NCI-H82 treated with DMSO at 0.1 percent for 48 hours (cell line): ENCODE measurements at regions not wholly inside any gene's neighbourhood (a gene's known extent, or its start where the extent isn't known, plus 50 kb on each side); places are given as distances from the start of the nearest gene placed in this dataset.
"Not testable (repeated sequence)": the region's sequence is repeated elsewhere in the genome, so short reads cannot be mapped to it uniquely, and the experiment has no call there.

Experiments
- DNase-seq: peaks from one replicate; lab custom pipeline; 2025; ENCODE audit not compliant: unreplicated experiment; lab: John Stamatoyannopoulos, UW

GRCh38 chr2:88988617-88989016 is 297.1 kb downstream of the RPIA start:
- not testable (repeated sequence) for DNase-seq

GRCh38 chr2:88992819-88993218 is 301.3 kb downstream of the RPIA start:
- DNase-seq = not testable (repeated sequence)

DNA sequence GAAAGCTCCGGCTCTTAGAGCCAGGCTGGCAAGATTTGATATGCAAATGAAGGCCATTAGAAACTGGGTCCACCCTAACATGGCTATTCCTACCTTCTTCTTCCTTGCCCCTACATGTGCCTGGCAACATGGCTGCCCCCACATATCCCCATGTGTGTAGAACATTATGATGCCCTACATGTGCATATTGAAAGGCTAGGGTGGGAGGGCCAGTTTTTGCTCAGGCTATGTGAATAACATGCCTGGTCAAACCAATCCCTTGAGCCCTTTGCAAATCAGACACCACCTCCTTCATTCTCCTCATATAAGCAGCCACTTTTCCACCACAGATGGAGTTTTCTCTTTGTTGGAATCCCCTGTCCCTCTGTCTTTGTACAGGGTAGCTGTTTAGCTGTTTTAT is 303.4 kb downstream of the RPIA start:
- not testable (repeated sequence) for DNase-seq

DNA sequence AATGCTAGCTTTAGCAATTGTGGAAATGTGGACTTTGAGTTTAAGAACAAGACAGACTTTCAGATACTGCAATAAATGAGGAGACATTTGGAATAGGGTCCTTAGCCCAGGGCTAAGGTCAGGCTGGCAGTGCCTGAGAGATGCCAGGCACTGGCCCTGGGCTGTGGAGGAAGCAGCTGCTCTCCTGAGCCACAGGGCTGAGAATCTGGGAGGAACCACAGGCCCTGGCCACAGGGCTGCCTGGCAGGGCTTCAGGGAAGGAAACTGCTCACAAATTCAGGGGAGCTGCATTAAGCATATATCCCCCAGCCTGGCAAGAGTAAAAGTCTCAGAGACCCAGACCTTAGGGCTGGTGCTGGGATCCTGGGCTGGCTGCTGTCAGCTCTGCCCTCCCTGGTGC is 305.1 kb downstream of the RPIA start:
- not testable (repeated sequence) for DNase-seq

- no peak for DNase-seq
Measured at GRCh38 chr2:88999365-88999764, 307.9 kb downstream of the RPIA start.

DNA sequence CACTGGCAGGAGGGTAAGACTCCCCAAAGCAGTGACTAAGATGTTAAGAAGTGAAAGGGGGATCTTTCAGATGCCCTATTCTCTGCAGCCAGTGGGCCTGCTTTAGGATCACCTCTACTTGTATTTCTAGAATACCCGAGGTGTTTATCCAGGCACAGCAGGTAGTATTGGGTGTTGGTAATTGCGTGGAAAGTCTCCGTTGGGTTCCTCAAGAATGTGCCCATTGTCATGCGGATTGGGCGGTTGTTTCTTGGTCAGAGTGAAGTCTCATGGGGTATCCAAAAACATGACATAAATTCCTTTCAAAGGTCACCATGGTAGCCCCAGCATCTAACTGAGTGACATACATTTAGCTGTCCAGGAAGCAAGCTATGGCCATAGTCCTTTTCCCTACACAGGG is 308.8 kb downstream of the RPIA start:
- DNase-seq = no peak

DNA sequence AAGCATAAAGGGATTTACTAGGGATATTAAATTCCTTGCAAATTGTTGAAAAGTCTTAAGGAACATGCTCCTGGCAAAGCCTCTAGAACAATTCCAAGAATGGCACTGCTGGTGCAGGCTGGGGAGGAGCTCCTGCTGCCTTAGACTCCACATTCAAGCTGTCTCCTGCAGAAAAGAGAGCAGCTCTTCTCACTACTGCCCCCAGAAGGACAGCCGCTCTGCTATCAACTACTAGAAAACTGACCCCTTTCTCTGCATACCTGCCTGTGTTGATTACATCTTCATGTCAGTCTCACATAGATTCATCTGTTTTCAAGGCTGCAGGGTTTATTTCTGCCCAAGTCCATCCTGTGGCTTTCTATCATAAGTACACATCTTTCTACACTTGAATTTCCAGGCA is 312.8 kb downstream of the RPIA start:
- DNase-seq = not testable (repeated sequence)

DNA sequence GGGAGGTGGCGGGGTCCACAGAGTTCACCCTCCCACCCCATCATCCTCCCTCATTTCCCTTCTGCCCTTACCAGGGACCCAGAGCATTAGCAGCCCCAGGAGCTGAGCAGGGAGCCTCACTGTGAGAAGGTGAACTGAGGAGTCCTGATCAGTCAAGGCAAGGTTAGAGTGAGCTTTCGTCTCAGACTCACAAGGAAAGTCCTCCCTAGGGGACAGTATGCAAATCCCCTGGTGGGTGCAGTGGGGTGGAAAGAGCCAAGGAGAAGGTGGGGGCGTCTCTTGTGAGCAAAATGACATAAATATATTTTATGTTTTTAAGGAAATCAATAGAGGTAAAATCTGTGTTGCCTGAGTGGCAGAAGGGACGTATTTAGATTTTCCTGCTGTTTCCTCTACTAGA is 329.1 kb downstream of the RPIA start:
- not testable (repeated sequence) for DNase-seq

GRCh38 chr2:89026296-89026695 is 334.8 kb downstream of the RPIA start:
- not testable (repeated sequence) for DNase-seq

- not testable (repeated sequence) for DNase-seq
Measured at GRCh38 chr2:89027115-89027514, 335.6 kb downstream of the RPIA start.

GRCh38 chr2:89027536-89027935 is 336.1 kb downstream of the RPIA start:
- not testable (repeated sequence) for DNase-seq

DNA sequence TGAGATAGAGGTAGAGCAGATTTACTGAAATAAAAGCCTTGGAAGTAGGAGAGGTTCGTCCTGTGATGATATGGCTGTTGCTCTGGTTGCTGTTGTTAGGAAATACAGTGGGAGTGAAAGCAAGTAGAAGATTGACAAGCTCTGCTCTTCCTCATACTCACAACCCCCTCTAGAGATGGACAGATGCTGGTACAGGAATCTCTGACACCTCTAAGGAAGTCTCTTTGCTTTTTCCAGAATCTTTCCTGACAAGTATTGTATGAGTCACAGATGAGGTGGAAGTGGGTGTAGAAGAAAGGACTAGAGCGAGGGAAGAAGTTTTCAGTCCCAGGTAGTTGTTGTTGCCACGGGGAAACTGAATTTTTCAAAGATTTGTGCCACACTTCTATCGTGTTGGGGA is 337.8 kb downstream of the RPIA start:
- not testable (repeated sequence) for DNase-seq

GRCh38 chr2:89048138-89049066 is 356.9 kb downstream of the RPIA start:
- DNase-seq = peak; percentile 12

- DNase-seq = not testable (repeated sequence)
Measured at GRCh38 chr2:89058616-89059015, 367.1 kb downstream of the RPIA start.

- not testable (repeated sequence) for DNase-seq
Measured at GRCh38 chr2:89061174-89061573, 369.7 kb downstream of the RPIA start.

- DNase-seq = not testable (repeated sequence)
Measured at GRCh38 chr2:89076771-89077170, 385.3 kb downstream of the RPIA start.

DNA sequence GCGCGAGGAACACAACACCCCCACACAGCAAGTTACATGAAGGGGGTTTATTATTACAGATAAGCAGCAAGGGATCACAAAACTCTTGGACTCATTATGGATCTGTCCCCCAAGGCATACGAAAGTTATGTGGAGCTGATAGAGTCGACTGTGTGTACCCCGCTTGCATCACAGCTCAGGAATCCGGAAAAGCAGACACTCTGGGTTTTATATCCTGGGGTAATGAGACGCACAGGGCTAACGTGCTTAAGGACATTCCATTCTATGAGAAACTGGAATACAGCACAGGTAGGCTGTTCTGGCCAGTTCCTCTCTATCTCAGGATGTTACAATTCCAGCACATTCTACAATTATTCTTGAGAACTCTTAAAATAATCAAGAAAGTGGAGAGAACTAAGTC is 401.4 kb downstream of the RPIA start:
- not testable (repeated sequence) for DNase-seq

GRCh38 chr2:89095060-89095459 is 403.6 kb downstream of the RPIA start:
- not testable (repeated sequence) for DNase-seq

DNA sequence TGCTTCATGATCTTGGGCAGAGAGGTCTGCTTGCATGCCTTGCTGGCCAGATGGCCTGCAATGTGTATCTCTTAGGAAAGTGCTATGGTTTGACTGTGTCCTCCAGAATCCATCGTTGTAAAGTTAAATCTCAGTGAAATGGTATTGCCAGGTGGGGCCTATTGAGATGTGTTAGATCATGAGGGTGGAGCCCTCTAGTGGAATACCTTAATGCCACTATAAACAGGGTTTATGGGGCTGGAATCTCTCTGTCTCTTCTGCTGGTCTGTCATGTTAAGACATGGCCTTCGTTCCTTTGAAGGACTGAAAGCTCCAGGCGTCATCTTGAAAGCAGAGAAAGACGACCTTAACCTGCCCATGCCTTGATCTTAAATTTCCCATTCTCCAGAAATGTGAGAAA is 411.1 kb downstream of the RPIA start:
- DNase-seq = not testable (repeated sequence)

DNA sequence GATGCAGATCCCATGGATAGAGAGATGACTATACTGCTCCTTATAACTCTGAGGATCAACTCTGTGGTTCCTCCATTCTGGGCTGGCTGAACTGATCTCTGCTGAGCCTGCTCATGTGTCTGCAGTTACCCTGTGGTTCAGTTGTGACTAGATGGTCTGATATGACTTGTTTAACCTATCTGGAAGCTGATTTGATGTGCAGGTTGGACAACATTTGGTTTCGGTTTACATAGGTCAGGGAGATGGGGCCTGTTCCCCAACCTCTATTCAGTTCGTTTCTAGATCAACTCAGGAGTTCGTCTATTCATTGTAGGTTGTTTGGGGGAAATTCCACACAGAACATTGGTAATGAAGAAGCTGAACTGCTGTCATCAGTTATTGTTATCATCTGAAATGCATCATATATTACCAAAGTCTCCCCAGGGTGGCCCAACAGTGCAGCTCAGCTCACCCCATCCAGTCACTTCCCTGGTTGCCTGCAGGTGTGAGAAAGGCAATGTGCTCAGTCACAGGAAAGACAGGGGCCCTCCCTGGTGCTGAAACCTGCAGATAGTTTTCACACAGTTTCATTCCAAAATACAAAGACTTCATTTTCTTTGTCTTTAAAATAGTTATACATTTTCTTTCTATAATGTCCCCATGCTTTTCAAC is 415.0 kb downstream of the RPIA start:
- DNase-seq = not testable (repeated sequence)

DNA sequence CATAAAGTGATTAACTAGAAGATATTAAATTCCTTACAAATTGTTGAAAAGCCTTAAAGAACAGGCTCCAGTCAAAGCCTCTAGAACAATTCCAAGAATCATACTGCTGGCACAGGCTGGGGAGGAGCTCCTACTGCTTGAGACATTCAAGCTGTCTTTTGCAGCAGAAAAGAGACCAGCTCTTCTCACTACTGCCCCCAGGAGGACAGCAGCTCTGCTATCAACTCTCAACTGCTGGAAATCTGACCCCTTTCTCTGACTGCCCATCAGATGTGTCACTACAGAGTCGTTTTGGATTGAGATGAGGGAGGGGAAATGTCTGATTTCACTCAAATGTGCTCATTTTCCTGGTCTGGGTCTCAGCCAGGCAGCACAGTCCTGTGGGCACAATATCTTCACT is 421.0 kb downstream of the RPIA start:
- not testable (repeated sequence) for DNase-seq

DNA sequence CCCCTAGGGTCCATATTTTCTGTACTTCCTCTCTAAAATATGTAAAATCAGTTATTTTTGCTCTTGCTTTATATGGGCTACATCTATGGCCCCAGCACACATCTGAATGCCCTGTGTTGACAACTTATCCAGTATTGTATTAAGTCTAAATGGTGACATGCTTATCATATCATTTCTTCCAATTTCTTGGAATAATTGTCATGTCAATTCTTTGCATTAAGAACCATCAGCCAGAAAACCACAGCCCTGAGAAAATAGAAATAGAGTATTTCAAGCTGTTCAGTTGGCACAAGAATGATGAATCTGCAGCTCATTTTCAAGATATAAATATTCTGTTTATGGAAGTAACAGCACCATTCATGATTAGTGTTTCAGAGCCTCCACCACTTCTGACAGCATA is 421.8 kb downstream of the RPIA start:
- DNase-seq = not testable (repeated sequence)
